MCF 10A (cell line): ENCODE measurements at regions not wholly inside any gene's neighbourhood (a gene's known extent, or its start where the extent isn't known, plus 50 kb on each side); places are given as distances from the start of the nearest gene placed in this dataset.

Experiments
- BruUV-seq: library from RNA; stranded (reverse); fragments of 400-500 nt; replicated peaks from 2 replicates; lab custom pipeline; 2021; lab: Mats Ljungman, UMichigan
- CTCF ChIA-PET: fragments of 300-600 bp; sonication (Branson Sonifier 250); formaldehyde crosslinking; extraction: SDS; loops from one replicate; lab custom pipeline; 2021; ENCODE audit warnings: antibody characterized with exemption, inconsistent platforms; lab: Yijun Ruan, JAX
- POLR2A ChIA-PET: fragments of 300-600, 350-650 bp; sonication (Branson Sonifier 250); formaldehyde crosslinking; extraction: SDS; loops from one replicate; lab custom pipeline; 2020; ENCODE audit warnings: antibody characterized with exemption, inconsistent platforms; lab: Yijun Ruan, JAX
- DNase-seq: peaks from one replicate; pipeline ENCODE4 v3.0.0-alpha.2; 2018; ENCODE audit not compliant: unreplicated experiment
- H3K27ac Mint-ChIP-seq: one replicate; pipeline ENCODE4 v1.8.0; 2022; ENCODE audit warnings: mild to moderate bottlenecking, low read depth, mixed read lengths; ENCODE audit not compliant: unreplicated experiment
- H3K27me3 Mint-ChIP-seq: one replicate; pipeline ENCODE4 v1.8.0; 2022; ENCODE audit warnings: mixed read lengths; ENCODE audit not compliant: insufficient read depth, unreplicated experiment
- H3K36me3 Mint-ChIP-seq: one replicate; pipeline ENCODE4 v1.8.0; 2022; ENCODE audit warnings: mild to moderate bottlenecking, moderate library complexity, mixed read lengths; ENCODE audit not compliant: insufficient read depth, unreplicated experiment
- H3K4me1 Mint-ChIP-seq: one replicate; pipeline ENCODE4 v1.8.0; 2022; ENCODE audit warnings: mixed read lengths; ENCODE audit not compliant: insufficient read depth, unreplicated experiment
- H3K4me3 Mint-ChIP-seq: one replicate; pipeline ENCODE4 v1.8.0; 2022; ENCODE audit warnings: mild to moderate bottlenecking, moderate library complexity, mixed read lengths; ENCODE audit not compliant: unreplicated experiment
- H3K9me3 Mint-ChIP-seq: one replicate; pipeline ENCODE4 v1.8.0; 2022; ENCODE audit warnings: mixed read lengths; ENCODE audit not compliant: unreplicated experiment
- CTCF ChIP-seq: fragments of 200-600 bp; IDR thresholded peaks from one replicate; pipeline ENCODE4 v1.8.0; 2022; ENCODE audit warnings: antibody characterized with exemption, mild to moderate bottlenecking; ENCODE audit not compliant: unreplicated experiment
- intact Hi-C: fragments of 100-400 bp; cut with micrococcal nuclease; formaldehyde crosslinking; loops from 2 replicates; pipeline ENCODE4 v1.14.1; 2022

DNA sequence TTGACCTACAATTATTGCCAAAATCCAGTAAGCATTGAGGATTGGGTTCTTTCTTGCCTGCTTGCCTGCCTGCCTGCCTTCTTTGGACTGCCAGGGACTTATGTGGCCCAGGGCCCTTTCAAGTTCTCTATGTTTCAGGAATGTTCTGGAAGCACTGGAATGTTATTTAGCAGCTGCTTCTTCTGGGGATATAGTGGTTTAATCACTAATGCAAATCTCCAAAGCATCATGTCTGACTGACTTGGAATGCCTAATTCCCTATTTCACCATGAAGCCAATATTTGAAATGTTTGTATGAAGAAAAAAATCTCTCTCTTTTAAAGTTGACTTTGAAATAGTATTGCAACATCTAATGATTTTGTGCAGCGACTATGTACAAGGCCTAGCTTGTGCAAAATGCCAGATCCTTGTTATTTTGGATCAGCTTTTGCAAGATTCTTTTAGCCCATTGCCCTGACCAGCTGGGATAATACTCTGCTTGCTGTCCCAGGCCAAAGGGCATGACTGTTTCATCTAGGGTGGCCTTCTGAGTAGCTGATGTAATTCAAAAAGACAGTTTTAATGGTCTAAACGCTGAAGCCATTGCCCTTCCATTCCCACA, 204.6 kb downstream of the RND3 start:
- TF ChIP-seq CTCF: no peak
- Mint-ChIP-seq H3K9me3 (no peaks in the 10 kb centered on the region), H3K4me1 (peaks cover 16% of the 10 kb centered on the region), H3K36me3 (no peaks in the 10 kb centered on the region), H3K27ac (no peak overlapping the region), H3K4me3 (no peak overlapping the region), H3K27me3 (no peaks in the 10 kb centered on the region)
- POLR2A ChIA-PET: interaction anchor here (1.3 to 1.4 kb wide), 2 partner anchors 12 to 202 kb away, joined by 4 to 5 read pairs; no protein-coding TSS in a partner anchor
- BruUV-seq: no TSS peak
- no peak for DNase-seq
- intact Hi-C loops: no loop called here
- CTCF ChIA-PET: no interaction called here

DNA sequence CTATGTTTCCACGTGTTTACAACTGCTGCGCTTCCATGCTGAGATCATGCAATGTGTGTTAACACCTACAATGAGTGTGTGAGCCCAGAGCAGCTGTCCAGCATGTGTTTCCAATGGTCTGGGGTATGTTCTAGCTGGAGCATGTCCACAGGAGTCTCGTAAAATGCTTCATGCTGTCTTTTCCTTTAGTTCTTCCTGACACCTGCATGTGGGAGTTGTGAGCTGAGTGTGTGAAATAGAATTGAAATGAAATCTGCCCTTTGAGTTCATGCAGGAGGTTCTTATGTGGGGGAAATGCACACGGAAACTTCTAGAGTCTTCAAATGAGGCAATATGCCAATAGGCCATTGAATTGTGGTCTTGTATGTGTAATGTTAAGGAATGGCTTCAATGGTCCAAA, 205.1 kb downstream of the RND3 start:
- TF ChIP-seq CTCF: no peak
- Mint-ChIP-seq H3K9me3 (peaks cover 4% of the 10 kb centered on the region), H3K4me3 (no peak overlapping the region), H3K4me1 (peaks cover 15% of the 10 kb centered on the region), H3K27me3 (no peaks in the 10 kb centered on the region), H3K27ac (no peak overlapping the region), H3K36me3 (no peaks in the 10 kb centered on the region)
- no peak for DNase-seq
- intact Hi-C loops: no loop called here
- POLR2A ChIA-PET: interaction anchor here (1.3 to 1.4 kb wide), 2 partner anchors 11 to 203 kb away, joined by 4 to 5 read pairs; no protein-coding TSS in a partner anchor
- CTCF ChIA-PET: interaction anchor here (0.6 kb wide), 1 partner anchor 16 kb away, joined by 3 read pairs; no protein-coding TSS in a partner anchor
- no TSS peak for BruUV-seq

DNA sequence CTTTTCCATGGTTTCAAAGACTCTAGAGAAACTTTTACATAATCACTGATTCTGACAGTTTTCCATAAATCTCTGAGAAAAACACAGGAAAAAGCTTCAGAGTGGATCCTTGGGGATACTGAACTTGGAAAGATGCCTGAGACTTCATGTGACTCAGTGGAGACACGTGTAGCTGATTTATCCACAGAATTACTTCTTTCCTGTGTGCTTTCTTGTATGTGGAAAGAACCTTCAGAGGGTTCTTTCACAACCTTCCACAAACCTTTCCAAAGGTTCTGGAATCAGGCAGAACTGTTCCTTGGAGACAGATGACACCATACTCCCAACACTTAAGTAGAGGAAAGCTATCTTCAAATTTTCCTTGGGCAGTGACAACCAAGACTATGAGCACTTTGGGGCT, 207.2 kb downstream of the RND3 start:
- peak overlapping the region; percentile 28 for H3K27ac Mint-ChIP-seq
- DNase-seq: peak; percentile 63
- POLR2A ChIA-PET: interaction anchor here (0.8 to 1.9 kb wide), 5 partner anchors 9 to 206 kb away, joined by 3 to 8 read pairs (median 4); no protein-coding TSS in a partner anchor
- TF ChIP-seq CTCF: no peak
- CTCF ChIA-PET: interaction anchor here (0.8 to 1.2 kb wide), 2 partner anchors 32 to 958 kb away, joined by 3 read pairs; no protein-coding TSS in a partner anchor
- H3K36me3 Mint-ChIP-seq: no peaks in the 10 kb centered on the region
- intact Hi-C loops: no loop called here
- H3K4me1 Mint-ChIP-seq: peaks cover 4% of the 10 kb centered on the region
- BruUV-seq: no TSS peak
- no peak overlapping the region for H3K4me3 Mint-ChIP-seq
- peaks cover 19% of the 10 kb centered on the region for H3K9me3 Mint-ChIP-seq
- no peaks in the 10 kb centered on the region for H3K27me3 Mint-ChIP-seq

DNA sequence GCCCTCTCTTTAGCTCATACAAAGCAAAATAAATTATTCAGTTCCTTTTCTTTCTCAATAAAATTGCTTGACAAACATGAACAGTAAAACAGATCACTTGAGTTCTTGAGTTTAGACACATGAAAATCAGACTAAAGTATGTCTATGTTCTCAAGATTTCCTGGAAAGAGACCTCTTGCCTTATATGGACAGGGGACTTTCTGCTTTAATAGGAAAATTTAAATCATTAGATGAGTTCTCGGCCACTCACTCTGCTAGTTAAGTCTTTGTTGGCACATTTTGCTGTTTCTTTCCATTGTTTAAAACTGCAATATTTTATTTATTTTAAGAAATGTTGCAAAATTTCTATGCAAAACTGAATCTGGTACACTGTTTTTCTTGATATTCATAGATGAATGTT, 207.8 kb downstream of the RND3 start:
- Mint-ChIP-seq H3K9me3 (peaks cover 19% of the 10 kb centered on the region), H3K4me3 (no peak overlapping the region), H3K27ac (peak overlapping the region; percentile 28), H3K36me3 (no peaks in the 10 kb centered on the region), H3K4me1 (peaks cover 4% of the 10 kb centered on the region), H3K27me3 (no peaks in the 10 kb centered on the region)
- intact Hi-C loops: loop anchor here (10.0 kb wide), 1 partner anchor 205 kb away; the partner anchor contains the start of gene RND3
- BruUV-seq: no TSS peak
- CTCF ChIA-PET: interaction anchor here (0.6 to 1.2 kb wide), 3 partner anchors 32 to 959 kb away, joined by 3 read pairs; no protein-coding TSS in a partner anchor
- no peak for TF ChIP-seq CTCF
- POLR2A ChIA-PET: interaction anchor here (0.8 to 1.9 kb wide), 5 partner anchors 8 to 206 kb away, joined by 3 to 8 read pairs (median 4); no protein-coding TSS in a partner anchor
- no peak for DNase-seq
